ENCODE measurements at regions not wholly inside any gene's neighbourhood (a gene's known extent, or its start where the extent isn't known, plus 50 kb on each side); places are given as distances from the start of the nearest gene placed in this dataset.

DNA sequence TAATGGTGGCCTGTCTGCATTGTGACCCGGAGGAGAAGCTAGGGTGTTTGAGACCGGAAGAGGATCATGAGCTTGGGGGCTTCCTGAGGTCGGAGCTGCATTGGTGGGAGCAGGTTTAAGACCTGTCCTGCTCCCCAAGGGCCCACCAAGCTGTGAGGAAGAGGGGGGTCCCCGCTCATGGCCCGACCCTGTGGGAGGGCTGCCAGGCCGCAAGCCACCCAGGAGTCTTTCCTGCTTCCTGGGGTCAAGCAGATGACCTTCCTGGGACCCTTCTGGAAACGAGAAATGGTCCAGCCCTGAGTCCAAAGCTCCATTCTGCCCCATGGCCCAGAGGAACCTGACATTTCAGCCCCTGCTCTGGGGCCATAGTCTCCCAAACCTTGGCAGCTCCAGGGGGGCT is 61.5 kb upstream of the RNU6ATAC start:
- Histone ChIP-seq H3K4me1 (ENCODE audit: control insufficient read depth, insufficient read depth, low read length) (peaks cover 34% of the 10 kb centered on the region), H3K18ac (ENCODE audit: low read depth, low read length) (peak overlapping the region; percentile 96), H3K9me3 (ENCODE audit: control insufficient read depth, insufficient read depth, low read length) (no peaks in the 10 kb centered on the region), H4K5ac (ENCODE audit: low read depth, low read length) (peak overlapping the region; percentile 94), H2AK9ac (replicated peaks; ENCODE audit: low read depth, low read length, poor library complexity) (peak overlapping the region; percentile 91), H4K91ac (ENCODE audit: insufficient read depth, low read depth, low read length) (peak overlapping the region; percentile 86), H3K79me1 (ENCODE audit: low read depth in 1 of 2, low read length in 2 of 2) (no peaks in the 10 kb centered on the region), H3K4me2 (ENCODE audit: low read depth, low read length) (0 out of 2 replicates have a peak overlapping the region, but pooled peaks have one; percentile 7), H4K8ac (ENCODE audit: low read depth in 2 of 2, low read length in 2 of 2) (peak overlapping the region; percentile 74 to 79), H3K9ac (ENCODE audit: low read depth, low read length) (0 out of 2 replicates have a peak overlapping the region, but pooled peaks have one; percentile 15), H2BK120ac (ENCODE audit: low read depth, low read length) (peak overlapping the region; percentile 98), H3K23ac (ENCODE audit: low read depth, low read length) (peak overlapping the region; percentile 86), H4K20me1 (ENCODE audit: insufficient read depth, low read length) (no peaks in the 10 kb centered on the region), H3K36me3 (ENCODE audit: control insufficient read depth, insufficient read depth, low read length) (no peaks in the 10 kb centered on the region), H3K27ac (ENCODE audit: insufficient read depth, low read length) (peak overlapping the region; percentile 75), H3K14ac (replicated peaks; ENCODE audit: low read depth, low read length) (peak overlapping the region; percentile 92), H3K56ac (ENCODE audit: extremely low read depth, insufficient read depth, low read length) (peak overlapping the region; percentile 42; the same call in 1 of the 2 replicates), H3K9me1 (ENCODE audit: insufficient read depth, low read length) (peaks cover 12% of the 10 kb centered on the region), H3K4ac (ENCODE audit: low read depth, low read length) (peak overlapping the region; percentile 99), H3K27me3 (ENCODE audit: control insufficient read depth, insufficient read depth, low read length) (no peaks in the 10 kb centered on the region), H2AFZ (replicated peaks; ENCODE audit: low read length, poor library complexity) (peak overlapping the region; percentile 84), H3K4me3 (ENCODE audit: insufficient read depth, low read depth, low read length) (no peak overlapping the region), H2BK5ac (ENCODE audit: low read depth, low read length, poor library complexity, severe bottlenecking) (peak overlapping the region; percentile 60), H2AK5ac (ENCODE audit: low read depth, low read length) (peak overlapping the region; percentile 98), H2BK20ac (ENCODE audit: low read depth, low read length) (peak overlapping the region; percentile 97), H2BK15ac (ENCODE audit: low read depth, low read length) (peak overlapping the region; percentile 41; the same call in 2 of the 3 replicates)
- ATAC-seq (ENCODE audit: low read depth), result no peak
- WGBS, 2 experiments (ENCODE audit: extremely low coverage in 2 of 2, insufficient read length in 1 of 2), result 34% methylated on average over 6 of the region's 7 CpGs; no CpG with 5 or more reads in 1 of the 2 experiments
- dilution Hi-C loops (cut with HindIII; ENCODE audit: low sequenced_read_pairs, unreplicated experiment), result no loop called here
- ChIA-PET CTCF (interaction anchor here (1.1 kb wide), 1 partner anchor 54 kb away, joined by 3 read pairs; no protein-coding TSS in a partner anchor), POLR2A (ENCODE audit: unreplicated experiment) (no interaction called here)
- intact Hi-C loops (cut with micrococcal nuclease), result no loop called here
- TF ChIP-seq CEBPB (IDR thresholded peaks at IDR 0.05; ENCODE audit: low read depth, low read length) (no peak), RFX5 (IDR thresholded peaks at IDR 0.05; ENCODE audit: low read depth, low read length) (no peak), MXI1 (IDR thresholded peaks at IDR 0.05; ENCODE audit: borderline replicate concordance, low read depth, low read length) (no peak), CHD1 (IDR thresholded peaks at IDR 0.05; ENCODE audit: low read depth, low read length) (no peak), RAD21 (IDR thresholded peaks at IDR 0.05; ENCODE audit: low read length) (no peak), POLR2A (IDR thresholded peaks at IDR 0.05; ENCODE audit: low read depth, low read length) (no peak), MAFK (IDR thresholded peaks at IDR 0.05; ENCODE audit: low read depth, low read length) (no peak)
- TF ChIP-seq, protein P1, sequence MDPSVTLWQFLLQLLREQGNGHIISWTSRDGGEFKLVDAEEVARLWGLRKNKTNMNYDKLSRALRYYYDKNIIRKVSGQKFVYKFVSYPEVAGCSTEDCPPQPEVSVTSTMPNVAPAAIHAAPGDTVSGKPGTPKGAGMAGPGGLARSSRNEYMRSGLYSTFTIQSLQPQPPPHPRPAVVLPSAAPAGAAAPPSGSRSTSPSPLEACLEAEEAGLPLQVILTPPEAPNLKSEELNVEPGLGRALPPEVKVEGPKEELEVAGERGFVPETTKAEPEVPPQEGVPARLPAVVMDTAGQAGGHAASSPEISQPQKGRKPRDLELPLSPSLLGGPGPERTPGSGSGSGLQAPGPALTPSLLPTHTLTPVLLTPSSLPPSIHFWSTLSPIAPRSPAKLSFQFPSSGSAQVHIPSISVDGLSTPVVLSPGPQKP (IDR thresholded peaks at IDR 0.05; ENCODE audit: borderline replicate concordance, low read depth, low read length), result no peak
- TF ChIP-seq, protein P2, sequence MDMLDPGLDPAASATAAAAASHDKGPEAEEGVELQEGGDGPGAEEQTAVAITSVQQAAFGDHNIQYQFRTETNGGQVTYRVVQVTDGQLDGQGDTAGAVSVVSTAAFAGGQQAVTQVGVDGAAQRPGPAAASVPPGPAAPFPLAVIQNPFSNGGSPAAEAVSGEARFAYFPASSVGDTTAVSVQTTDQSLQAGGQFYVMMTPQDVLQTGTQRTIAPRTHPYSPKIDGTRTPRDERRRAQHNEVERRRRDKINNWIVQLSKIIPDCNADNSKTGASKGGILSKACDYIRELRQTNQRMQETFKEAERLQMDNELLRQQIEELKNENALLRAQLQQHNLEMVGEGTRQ (IDR thresholded peaks at IDR 0.05; ENCODE audit: low read depth, low read length), result no peak
- DNase-seq, result no peak
- in situ Hi-C loops (cut with MboI; ENCODE audit: low sequenced_read_pairs), result no loop called here
- no TSS peak for BruUV-seq (replicated peaks)
